Loucy (cell line): ENCODE measurements at regions not wholly inside any gene's neighbourhood (a gene's known extent, or its start where the extent isn't known, plus 50 kb on each side); places are given as distances from the start of the nearest gene placed in this dataset.

Source experiments
- CTCF ChIP-seq: fragments of 200-600 bp; sonication (generic); conservative IDR thresholded peaks from 2 replicates; pipeline ENCODE4 v1.5.1; 2014; ENCODE audit warnings: mild to moderate bottlenecking, antibody characterized with exemption, low read length
- EZH2phosphoT487 ChIP-seq: fragments of 200-600 bp; IDR thresholded peaks from 2 replicates; pipeline ENCODE4 v1.6.1; 2018; ENCODE audit warnings: antibody characterized with exemption, mild to moderate bottlenecking, moderate library complexity, borderline replicate concordance

- TF ChIP-seq CTCF (no peak), EZH2phosphoT487 (no peak)
Observed at GRCh38 chr15:47516558-47516957, 200.7 kb upstream of the SEMA6D start.
